ENCODE measurements at regions not wholly inside any gene's neighbourhood (a gene's known extent, or its start where the extent isn't known, plus 50 kb on each side); places are given as distances from the start of the nearest gene placed in this dataset.

DNA sequence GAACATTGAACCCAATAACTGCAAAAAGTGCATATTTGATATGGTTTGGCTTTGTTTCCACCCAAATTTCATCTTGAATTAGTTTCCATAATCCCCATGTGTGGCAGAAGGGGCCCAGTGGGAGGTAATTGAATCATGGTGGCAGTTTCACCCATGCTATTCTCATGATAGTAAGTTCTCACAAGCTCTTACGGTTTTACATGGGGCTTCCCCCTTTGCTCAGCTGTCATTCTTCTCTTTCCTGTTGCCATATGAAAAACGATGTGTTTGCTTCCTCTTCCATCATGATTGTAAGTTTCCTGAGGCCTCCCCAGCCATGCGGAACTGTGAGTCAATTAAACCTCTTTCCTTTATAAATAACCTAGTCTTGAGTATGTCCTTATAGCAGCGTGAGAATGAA lies 127.6 kb downstream of the CHD9NB start:
- TF ChIP-seq, protein P1, sequence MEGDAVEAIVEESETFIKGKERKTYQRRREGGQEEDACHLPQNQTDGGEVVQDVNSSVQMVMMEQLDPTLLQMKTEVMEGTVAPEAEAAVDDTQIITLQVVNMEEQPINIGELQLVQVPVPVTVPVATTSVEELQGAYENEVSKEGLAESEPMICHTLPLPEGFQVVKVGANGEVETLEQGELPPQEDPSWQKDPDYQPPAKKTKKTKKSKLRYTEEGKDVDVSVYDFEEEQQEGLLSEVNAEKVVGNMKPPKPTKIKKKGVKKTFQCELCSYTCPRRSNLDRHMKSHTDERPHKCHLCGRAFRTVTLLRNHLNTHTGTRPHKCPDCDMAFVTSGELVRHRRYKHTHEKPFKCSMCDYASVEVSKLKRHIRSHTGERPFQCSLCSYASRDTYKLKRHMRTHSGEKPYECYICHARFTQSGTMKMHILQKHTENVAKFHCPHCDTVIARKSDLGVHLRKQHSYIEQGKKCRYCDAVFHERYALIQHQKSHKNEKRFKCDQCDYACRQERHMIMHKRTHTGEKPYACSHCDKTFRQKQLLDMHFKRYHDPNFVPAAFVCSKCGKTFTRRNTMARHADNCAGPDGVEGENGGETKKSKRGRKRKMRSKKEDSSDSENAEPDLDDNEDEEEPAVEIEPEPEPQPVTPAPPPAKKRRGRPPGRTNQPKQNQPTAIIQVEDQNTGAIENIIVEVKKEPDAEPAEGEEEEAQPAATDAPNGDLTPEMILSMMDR (IDR thresholded peaks at IDR 0.05): no peak
- TF ChIP-seq ZFX (IDR thresholded peaks at IDR 0.05; ENCODE audit: borderline replicate concordance): no peak
